ENCODE measurements at regions not wholly inside any gene's neighbourhood (a gene's known extent, or its start where the extent isn't known, plus 50 kb on each side); places are given as distances from the start of the nearest gene placed in this dataset.

- DNase-seq: no peak
These were observed 369.2 kb downstream of the PLK2 start for GRCh38 chr5:58090704-58091103.

GRCh38 chr5:58088941-58089340 is 370.9 kb downstream of the PLK2 start:
- DNase-seq: no peak

- no peak for DNase-seq
These were observed 372.0 kb downstream of the PLK2 start for GRCh38 chr5:58087905-58088304.

GRCh38 chr5:58087123-58087522 is 372.8 kb downstream of the PLK2 start:
- DNase-seq: no peak

GRCh38 chr5:58085800-58086199 is 374.1 kb downstream of the PLK2 start:
- no peak for DNase-seq

- DNase-seq: no peak
These were observed 378.5 kb downstream of the PLK2 start for GRCh38 chr5:58081435-58081834.

GRCh38 chr5:58080573-58080972 is 379.3 kb downstream of the PLK2 start:
- DNase-seq: no peak

- no peak for DNase-seq
These were observed 381.9 kb downstream of the PLK2 start for GRCh38 chr5:58077966-58078365.

GRCh38 chr5:58077416-58077815 is 382.5 kb downstream of the PLK2 start:
- no peak for DNase-seq

- DNase-seq: no peak
These were observed 383.2 kb downstream of the PLK2 start for GRCh38 chr5:58076483-58077257.

- no peak for DNase-seq
These were observed 384.0 kb downstream of the PLK2 start for GRCh38 chr5:58075907-58076306.

- no peak for DNase-seq
These were observed 385.2 kb downstream of the PLK2 start for GRCh38 chr5:58074717-58075116.

- no peak for DNase-seq
These were observed 385.7 kb downstream of the PLK2 start for GRCh38 chr5:58074222-58074621.

- DNase-seq: no peak
These were observed 386.6 kb downstream of the PLK2 start for GRCh38 chr5:58073243-58073642.

GRCh38 chr5:58072300-58072965 is 387.5 kb downstream of the PLK2 start:
- DNase-seq: no peak

GRCh38 chr5:58071566-58071965 is 388.3 kb downstream of the PLK2 start:
- no peak for DNase-seq

- no peak for DNase-seq
These were observed 390.0 kb downstream of the PLK2 start for GRCh38 chr5:58069846-58070245.

- DNase-seq: no peak
These were observed 390.7 kb downstream of the PLK2 start for GRCh38 chr5:58069016-58069705.

- DNase-seq: no peak
These were observed 393.3 kb downstream of the PLK2 start for GRCh38 chr5:58066557-58066956.

GRCh38 chr5:58066076-58066475 is 393.8 kb downstream of the PLK2 start:
- no peak for DNase-seq

GRCh38 chr5:58064801-58065200 is 395.1 kb downstream of the PLK2 start:
- DNase-seq: no peak

- DNase-seq: no peak
These were observed 398.9 kb downstream of the PLK2 start for GRCh38 chr5:58060996-58061395.

- no peak for DNase-seq
These were observed 402.6 kb downstream of the PLK2 start for GRCh38 chr5:58057324-58057723.

- DNase-seq: no peak
These were observed 403.3 kb downstream of the PLK2 start for GRCh38 chr5:58056546-58056945.
